Stimulated activated CD4-positive, alpha-beta T cell treated with anti-CD3 and anti-CD28 coated beads, Interleukin-1b, Interleukin-23, amount 100 ng/mL, for 48 hours (primary cell): ENCODE measurements at regions not wholly inside any gene's neighbourhood (a gene's known extent, or its start where the extent isn't known, plus 50 kb on each side); places are given as distances from the start of the nearest gene placed in this dataset.

ENCODE experiments used
- DNase-seq: peaks from one replicate; pipeline ENCODE4 v3.0.0-alpha.2; 2020

DNA sequence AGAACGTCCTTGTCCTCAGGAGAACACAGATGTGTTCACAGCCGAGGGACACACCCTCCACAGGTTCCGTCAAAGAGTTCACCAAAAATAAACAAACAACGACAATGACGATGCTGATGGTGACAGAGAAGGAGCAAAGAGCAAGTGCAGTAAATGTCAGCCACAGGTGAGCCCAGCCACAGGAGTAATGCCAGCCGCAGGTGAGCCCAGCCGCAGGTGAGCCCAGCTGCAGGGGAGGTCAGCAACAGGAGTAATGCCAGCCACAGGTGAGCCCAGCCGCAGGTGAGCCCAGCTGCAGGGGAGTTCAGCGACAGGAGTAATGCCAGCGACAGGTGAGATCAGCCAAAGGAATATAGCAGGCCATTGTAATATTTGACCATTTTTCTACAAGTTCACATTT is 315.2 kb downstream of the FOXL1 start:
- no peak for DNase-seq

DNA sequence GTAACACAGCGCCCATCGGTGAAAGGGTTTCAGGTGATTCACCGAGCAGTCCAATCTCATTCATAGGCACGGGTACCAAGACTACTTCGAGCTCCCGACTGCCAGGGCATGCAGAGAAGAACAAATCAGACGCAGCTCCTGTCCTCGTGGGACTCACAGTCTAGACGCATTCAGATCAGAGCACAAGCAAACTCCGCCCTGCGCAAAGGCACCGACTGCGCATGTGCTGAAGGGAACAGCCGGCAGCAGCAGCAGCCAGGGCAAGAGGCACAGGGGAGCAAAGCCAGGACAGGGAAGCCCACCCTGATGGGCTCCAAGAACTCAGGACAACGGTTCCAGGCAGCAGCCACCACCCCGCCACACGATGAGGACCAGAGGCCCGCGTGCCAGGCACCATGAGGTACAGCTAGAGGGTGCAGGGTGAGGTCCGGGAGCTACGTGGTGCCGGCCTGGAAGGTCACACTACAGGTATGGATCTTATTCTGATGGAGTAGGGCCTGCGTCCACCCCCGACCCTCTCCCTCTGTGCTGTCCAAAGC is 315.7 kb downstream of the FOXL1 start:
- no peak for DNase-seq

DNA sequence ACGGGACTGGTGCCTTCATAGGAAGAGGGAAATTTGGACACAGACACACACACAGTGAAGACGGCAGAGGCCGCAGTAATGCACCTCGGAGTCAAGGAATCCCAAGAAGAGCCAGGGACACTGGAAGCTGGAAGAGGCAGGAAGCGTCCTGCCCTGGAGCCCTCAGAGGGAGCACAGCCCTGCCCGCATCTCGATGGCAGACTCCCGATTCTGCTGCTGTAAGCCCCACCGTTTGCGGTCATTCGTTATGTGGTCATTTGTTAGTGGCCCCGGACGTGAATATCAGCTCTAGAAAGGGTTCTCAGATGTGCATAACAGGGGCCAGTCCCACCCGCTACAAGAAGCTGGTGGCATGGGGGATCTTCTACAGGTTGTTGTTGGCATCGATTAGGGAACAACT is 316.6 kb downstream of the FOXL1 start:
- no peak for DNase-seq

DNA sequence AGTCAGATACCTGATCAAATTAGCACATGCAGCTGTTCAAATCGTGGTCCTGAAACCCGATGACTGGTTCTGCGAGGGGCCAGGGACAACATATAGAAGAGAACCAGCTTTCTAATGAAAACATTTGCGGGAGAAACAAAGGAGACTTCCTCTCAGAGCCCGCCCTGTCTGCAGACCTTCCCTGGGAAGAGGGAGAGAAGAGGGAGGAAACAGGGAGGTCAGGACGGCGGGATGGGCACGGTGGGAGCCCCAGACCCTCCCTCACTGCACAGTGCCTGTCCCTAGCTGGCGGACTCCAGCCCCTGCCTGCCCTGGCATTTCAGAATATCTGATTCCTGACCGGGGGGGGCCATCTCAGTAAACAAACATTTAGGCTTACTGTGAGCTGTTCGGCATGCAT is 317.3 kb downstream of the FOXL1 start:
- DNase-seq = no peak

DNA sequence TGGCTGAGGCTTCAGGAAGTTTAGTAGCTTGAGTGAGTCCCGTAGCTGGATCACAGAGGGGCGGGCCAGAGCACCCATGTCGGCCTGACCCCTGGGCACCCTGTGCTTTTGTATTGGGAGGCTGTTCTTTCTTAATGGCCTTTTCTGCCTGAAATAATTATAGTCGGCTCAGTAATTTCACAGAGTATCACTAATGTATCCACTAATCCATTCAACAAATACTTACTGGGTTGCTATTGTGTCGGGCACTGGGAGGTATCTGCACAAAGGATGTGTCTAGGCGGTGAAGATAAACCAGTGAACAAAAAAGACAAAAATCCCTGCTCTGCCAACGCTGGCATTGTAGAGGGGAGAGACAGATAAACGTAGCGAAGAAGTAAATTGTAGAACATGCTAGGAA is 318.6 kb downstream of the FOXL1 start:
- DNase-seq = no peak

DNA sequence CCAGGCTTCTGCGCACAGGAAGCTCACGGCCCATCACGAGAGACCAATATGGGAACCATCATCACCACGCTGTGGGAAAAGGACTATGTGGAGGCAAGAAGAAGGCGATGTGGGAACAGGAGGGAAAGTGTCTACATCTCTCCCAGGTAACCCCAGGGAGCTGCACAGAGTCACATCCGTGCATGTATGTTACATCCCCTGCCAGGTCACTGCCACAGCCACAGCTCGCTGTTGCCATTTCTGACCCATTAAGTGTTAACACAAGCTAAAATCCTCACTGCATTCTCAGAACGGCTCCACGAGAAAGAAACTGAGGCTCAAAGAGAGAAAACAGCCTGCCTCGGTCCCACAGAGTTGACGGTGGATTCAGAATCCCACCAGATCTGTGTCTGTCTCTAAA is 319.1 kb downstream of the FOXL1 start:
- no peak for DNase-seq

DNA sequence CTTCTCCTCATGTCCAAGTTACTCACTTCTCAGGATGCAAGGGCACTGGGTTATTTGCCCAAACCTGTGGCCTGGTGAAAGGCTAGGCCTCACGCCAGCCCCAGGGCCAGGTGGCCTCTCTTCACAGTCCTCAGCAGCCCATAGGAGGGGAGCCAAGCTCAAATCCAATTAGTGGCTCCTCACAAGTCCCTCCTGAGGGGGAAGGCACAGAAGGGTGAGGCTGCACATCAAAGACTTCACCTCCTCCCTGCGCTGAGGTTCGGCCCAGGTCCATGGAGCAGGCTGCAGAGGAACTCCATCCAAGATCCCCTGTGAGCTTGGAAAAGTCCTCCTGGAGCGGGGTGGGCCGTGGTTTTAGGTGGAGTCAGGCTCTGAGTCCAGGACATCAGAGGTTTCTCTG is 320.0 kb downstream of the FOXL1 start:
- DNase-seq = no peak

DNA sequence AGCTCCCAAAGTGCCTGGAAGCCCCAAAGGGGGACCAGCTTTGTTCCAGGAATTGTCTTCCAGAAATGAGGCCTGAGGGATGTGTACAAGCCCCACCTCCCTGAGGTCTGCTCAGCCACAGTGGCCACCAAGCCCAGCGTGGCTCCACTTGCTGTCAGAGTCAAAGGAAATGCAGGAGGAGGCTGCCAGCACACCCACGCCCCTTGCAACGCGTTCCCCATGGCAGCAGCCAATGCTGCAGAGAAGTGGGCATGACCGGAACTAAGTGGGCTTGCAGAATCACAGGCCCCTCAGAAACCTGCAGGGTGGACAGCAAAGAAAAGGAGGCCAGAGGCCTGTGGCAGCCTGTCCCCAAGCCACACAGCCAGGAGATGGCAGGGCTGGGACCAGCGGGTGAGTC is 320.8 kb downstream of the FOXL1 start:
- DNase-seq = no peak

DNA sequence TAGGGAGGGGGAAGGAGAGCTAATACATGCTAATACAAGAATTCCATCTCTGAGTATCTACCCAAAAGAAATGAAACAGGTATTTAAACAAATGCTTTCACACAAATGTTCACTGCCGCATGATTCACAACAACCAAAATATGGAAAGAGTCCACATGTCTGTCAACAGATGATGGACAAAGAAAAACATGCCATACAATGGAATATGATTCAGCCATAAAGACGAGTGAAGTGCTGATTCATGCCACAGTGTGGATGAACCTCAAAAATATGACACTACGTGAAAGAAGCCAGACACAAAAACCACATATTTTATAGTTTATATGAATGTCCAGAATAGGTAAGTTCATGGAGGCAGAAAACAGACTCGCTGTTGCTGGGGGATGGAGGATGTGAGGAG is 321.4 kb downstream of the FOXL1 start:
- no peak for DNase-seq

DNA sequence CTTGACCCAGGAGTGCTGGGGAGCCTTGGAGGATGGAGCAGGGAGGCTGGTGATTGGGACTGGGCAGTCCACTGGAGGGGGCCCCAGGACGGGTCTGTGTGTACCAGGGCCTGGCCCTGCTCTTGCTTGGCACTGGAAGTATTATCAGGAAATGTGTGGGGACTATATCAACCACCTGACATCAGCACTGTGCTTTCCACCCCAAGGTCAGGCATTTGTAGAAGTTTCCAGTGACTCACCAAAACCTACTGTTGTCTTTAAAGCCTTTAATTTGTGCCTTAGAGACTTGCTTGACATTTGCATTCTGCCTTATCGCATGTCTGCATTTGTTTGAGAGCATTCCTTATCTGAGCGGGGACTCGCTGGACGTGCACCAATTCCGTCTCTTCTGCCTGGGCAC is 323.1 kb downstream of the FOXL1 start:
- DNase-seq = no peak

DNA sequence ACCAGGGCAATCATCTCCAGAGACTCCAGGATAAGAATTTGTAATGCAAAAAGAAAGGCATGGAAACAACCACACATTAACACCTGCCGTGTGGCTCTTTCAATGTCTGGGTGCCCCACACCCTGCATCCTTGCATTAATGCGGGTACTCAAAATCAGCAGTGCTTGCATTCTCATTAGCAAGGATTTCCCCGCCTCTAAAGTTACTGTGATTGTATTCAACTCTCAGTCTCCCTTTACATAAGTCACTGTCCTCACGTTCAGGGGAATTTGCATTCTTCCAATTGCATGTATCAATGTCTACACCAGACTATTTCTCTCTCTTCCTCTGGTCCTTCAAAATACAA is 324.3 kb downstream of the FOXL1 start:
- no peak for DNase-seq

DNA sequence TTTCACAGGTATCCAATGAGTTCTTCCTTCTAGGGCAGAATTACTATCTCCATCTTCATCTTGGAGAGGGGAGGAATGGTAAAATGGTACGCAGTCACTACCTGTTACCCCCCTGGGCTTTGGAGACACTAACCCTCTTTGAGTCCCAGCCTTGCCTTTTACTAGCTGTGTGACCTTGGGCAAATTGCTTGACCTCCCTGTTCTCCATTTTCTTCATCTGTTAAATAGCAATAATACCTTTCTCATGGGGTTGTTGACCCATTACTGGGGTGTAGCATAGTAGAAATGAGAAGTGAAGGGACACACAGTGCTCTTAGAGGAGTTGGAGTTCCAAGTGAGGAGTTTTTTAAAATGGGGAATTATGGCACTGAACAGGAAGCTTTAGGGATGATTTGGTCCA is 324.7 kb downstream of the FOXL1 start:
- no peak for DNase-seq

DNA sequence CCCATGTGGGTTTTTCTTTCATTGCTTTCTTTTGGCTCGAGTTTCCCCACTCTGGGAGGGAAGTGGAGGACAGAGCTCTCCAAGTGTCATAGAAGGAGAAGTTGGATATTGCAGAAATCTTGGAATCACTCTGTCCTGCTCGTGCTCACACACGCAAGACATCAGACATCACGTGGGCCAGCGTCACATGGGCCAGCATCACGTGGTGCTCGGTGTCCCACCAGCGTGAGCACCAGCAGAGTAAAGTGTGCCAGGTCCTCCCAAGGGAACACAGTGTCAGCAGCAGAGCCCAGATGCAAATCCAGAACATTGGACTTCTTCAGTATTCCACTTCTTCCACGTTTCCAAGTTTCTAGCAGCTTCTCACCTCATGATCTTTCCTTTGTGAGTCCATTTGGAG is 327.0 kb downstream of the FOXL1 start:
- DNase-seq = no peak

DNA sequence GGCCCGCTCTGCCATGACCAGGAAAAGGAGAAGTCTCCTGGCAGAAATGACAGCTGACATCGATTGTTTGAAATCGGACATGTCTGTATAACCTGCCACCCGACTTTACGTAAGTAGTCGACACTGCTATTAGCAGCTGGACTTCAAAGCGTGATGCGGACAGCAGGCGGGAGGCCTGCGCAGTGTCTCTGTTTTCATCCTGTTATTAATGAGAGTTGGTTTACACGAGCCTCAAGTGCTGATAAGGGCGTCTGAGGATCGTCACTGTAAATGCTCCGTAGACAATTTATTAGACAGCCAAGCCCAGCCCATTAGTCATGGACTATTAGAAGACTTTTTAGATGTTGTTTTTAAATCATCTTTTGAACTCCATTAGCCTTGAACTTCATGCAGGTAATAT is 328.3 kb downstream of the FOXL1 start:
- DNase-seq = no peak

DNA sequence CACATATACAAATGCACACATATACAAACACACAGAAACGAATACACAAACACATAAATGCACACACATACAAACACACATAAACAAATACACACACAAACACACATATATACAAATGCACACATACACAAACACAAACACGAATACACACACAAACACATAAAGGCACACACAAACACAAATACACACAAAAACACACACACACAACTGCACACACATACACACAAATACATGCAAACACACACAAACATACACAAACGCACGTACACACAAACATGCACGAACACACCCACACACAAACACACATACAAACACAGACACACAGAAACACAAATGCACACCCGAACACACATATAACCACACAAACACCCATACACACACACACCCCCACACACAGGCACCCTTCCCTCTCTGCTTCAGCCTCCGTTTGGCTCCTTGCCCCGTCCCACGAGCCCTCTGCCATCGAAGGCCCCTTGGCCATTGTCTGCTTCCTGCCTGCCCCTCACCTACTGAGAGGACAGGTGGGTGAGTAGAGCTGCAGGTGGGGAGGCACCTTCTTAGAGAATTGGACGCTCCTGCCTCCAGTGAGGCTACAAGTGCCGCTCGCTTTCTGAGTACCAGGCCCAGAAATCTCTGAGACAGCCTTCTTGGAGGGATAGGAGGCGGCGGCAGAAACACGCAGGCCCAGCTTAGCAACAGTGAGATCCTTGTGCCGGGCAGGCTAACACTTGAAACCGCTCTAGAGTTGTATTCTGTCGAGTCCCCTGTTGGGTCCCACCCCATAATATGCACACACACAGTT is 331.2 kb downstream of the FOXL1 start:
- DNase-seq = no peak

DNA sequence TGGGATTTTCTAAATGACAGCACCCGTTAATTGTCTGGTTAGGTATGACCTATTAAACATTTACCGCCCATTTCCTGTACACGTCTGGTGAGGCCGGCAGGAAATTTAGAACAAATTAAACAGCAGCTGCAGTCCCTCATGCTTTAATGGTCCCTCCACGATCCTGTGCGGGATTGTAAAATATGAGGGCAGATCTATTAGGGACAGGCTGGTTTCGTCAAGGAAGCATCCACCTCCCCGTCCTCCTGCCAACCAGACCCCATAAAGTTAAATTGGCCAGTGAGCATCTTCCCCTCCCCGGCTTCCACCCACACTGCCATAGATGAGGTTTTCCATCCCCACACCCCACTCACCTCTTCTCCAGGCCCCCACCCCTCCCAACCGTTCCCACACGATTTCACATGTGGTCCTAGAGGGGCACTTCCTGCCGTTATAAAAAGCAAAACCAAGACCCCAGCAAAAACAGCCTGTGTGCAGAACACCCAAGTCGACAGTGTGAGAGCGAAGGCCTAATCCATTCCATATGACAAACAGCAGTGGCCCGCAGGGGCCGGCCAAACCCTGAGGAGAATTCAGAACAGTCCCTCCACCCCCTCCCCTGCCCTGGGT is 331.9 kb downstream of the FOXL1 start:
- DNase-seq = no peak

DNA sequence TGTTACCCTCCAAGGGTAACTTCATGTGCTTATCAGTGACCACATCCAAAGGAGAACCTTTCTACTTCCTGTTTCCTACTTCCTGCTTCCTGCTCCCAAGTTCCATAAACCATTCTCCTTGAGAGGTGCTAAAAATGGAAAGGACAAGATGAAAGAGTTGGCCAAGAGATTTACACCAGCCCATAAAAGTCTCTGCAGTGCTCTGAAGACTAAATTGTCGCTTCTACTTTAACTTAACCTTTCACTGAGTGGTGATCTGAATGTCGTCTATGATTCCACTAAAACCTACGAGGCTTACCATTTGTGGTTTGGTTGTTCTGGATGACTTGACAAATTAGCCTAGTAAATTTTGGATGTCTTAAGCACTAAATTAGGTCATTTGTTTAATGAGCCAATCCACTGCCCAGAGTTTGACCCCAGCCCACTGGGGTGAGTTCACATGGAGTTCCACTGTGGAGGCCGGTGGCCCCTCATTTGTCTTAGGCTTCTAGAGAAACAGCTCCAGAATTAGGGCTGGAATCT is 333.1 kb downstream of the FOXL1 start:
- DNase-seq = no peak

DNA sequence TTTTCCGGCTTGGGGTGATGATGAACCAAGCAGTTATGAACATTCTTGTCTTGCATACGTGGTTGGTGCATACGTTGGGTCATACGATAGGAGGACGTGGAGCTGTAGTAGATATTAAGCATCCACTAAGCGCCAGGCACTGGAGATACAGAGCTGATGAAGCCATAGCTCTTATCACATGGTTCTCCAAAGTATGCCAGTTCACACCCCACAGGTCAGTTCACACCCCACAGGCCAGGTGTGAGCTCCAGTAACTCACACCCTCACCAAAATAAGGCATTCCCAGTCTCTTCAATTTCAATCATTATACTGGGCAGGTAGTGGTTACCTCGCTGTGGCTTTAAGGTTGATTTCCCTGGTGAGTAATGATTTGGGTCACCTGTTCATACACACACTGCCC is 335.5 kb downstream of the FOXL1 start:
- no peak for DNase-seq

DNA sequence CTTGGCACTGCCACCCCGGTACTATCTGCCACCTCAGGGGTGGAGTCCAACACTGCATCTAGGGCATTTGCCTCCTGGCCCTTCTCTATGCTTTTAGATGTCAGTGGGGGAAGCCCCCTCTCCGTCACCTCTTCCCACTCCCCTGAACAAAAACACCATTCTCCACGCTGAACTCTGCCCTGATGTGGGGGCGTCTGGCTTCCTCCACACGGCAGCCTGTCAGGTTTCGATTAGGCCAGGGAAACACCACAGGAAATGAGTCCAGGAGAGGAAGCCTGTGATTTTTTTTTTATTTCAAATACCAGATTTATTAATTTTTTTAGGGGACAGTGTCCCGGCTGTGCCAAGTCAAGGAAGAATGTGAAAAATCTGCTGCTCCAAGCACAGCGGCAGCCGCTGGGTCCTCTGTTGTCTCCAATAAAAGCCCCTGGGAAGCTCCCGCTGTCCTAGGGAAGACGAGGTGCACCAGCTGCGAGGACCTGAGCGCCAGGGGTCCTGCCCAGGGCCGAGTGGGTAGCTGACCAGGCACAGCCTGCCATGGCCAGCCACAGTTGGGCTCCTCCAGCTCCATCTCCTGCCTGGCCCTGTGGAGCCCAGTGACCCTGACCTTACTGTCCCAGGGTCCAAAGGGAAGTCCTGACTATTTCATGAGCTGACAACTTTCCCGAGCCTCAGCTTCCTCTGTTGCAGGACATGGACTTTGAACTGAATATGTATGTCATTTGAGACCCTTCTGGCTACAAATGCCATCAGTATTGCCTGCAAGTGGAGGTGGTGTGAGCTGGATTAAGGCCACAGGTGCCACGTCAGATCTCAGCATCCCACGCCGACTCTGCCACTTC is 336.7 kb downstream of the FOXL1 start:
- no peak for DNase-seq

DNA sequence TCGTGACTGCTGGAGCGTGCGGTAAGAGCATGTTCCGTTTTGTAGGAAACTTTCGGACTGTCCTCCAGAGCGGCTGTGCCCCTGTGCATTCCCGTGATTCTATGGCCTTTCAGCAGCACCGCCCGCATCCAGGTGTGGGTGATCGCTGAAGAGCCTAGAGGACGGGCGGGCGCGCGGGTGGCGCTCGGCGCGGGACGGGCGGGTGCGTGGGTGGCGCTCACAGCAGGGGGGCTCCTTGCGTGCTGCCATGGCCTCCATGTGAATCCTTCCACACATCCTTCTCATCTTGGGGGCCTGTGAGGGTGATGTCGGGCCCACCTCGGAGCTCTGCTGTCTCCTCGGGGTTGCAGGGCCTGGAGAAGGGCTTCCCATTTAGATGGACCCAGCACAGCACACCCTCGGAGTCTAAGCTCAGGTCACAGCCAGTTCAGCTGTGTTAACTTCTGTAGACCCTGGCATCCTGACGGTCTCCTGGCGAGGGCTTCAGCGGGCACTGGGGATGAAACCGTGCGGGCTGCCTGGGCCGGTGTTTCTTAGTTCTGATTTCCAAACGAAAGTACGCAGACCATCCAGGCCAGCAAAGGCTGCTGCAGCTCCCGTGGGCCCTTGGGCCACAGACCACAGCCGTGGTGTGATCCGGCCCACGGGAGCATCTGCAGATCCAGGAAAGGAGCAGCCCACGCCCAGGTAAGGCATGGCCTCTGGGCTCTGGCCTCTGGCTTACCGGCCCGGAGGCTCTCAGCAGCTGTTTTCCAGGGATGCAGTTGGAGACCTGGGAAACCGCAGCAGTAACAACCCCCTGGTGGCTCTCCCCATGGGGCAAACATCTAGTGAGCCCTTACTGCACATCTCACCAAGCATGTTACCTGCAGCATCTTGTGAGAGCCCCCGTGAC is 339.4 kb downstream of the FOXL1 start:
- DNase-seq = no peak

DNA sequence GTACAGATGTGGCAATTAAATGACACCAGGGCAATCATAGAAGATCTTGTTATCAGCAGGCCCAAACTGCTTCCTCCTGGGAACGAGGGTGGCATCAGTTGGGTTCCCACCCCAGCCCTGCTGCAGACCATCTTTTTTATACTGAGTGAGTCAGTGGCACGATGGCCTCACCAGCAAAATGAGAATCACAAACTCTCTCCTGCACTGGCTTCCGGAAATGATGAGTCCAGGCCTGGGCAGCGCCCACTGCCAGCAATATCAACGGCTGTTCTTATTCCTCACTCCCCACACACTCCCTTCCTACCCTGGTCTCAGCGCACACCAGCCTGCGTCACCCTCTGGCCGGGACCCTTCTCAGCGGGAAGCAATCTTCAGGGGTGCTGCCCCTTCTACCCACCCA is 340.3 kb downstream of the FOXL1 start:
- DNase-seq = no peak

DNA sequence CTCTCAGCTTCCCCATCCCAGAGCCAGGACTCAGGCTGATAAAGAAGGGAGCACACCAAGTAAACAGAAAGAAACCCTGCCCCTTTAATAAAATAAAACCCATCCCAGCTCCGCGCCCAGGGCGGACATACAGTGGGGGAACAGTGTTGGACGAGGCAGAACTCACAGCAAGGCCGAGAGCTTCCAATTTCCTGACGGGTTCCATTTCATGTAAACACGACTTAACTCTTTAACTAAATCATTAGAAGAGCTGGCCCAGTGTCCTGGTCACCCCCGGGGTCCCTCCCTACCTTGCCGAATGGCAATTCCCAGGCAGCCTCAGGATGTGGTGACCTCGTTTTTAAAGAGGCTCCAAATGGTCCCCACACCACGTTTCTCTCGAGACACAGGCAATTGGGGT is 340.7 kb downstream of the FOXL1 start:
- no peak for DNase-seq
